NT2/D1 (cell line): ENCODE measurements at regions not wholly inside any gene's neighbourhood (a gene's known extent, or its start where the extent isn't known, plus 50 kb on each side); places are given as distances from the start of the nearest gene placed in this dataset.
"Not testable (repeated sequence)": the region's sequence is repeated elsewhere in the genome, so short reads cannot be mapped to it uniquely, and the experiment has no call there.

Experiments
- SUZ12 ChIP-seq: IDR thresholded peaks from 2 replicates; pipeline ENCODE4 v1.6.1; 2011; ENCODE audit not compliant: insufficient read length, insufficient read depth; ENCODE audit errors: extremely low read depth
- YY1 ChIP-seq: IDR thresholded peaks from 2 replicates; pipeline ENCODE4 v1.6.1; 2011; ENCODE audit not compliant: insufficient read length, insufficient read depth
- ZNF274 ChIP-seq: IDR thresholded peaks from 2 replicates; pipeline ENCODE4 v1.6.1; 2011; ENCODE audit warnings: mild to moderate bottlenecking, low read depth, low read length

- TF ChIP-seq ZNF274, YY1, SUZ12: not testable (repeated sequence)
Observed at GRCh38 chr7:39774341-39774851, 151.0 kb downstream of the RALA start.
